CD4-positive, alpha-beta T cell treated with Interleukin-17A for 4 hours (primary cell): ENCODE measurements at regions not wholly inside any gene's neighbourhood (a gene's known extent, or its start where the extent isn't known, plus 50 kb on each side); places are given as distances from the start of the nearest gene placed in this dataset.
"Not testable (repeated sequence)": the region's sequence is repeated elsewhere in the genome, so short reads cannot be mapped to it uniquely, and the experiment has no call there.

ENCODE experiments used
- DNase-seq: peaks from one replicate; pipeline ENCODE4 v3.0.0-alpha.2; 2020; ENCODE audit warnings: mixed read lengths

GRCh38 chr2:180694445-180695421, 285.7 kb upstream of the UBE2E3 start:
- no peak for DNase-seq

GRCh38 chr2:180692322-180692721, 288.1 kb upstream of the UBE2E3 start:
- DNase-seq, result no peak

GRCh38 chr2:180691855-180692223, 288.6 kb upstream of the UBE2E3 start:
- DNase-seq, result not testable (repeated sequence)

GRCh38 chr2:180691186-180691854, 289.1 kb upstream of the UBE2E3 start:
- DNase-seq, result not testable (repeated sequence)

- no peak for DNase-seq
These were observed 289.8 kb upstream of the UBE2E3 start for GRCh38 chr2:180690611-180691010.

GRCh38 chr2:180682871-180683270, 297.5 kb upstream of the UBE2E3 start:
- no peak for DNase-seq

GRCh38 chr2:180679693-180680092, 300.7 kb upstream of the UBE2E3 start:
- no peak for DNase-seq

- no peak for DNase-seq
These were observed 301.8 kb upstream of the UBE2E3 start for GRCh38 chr2:180678625-180678972.

DNA sequence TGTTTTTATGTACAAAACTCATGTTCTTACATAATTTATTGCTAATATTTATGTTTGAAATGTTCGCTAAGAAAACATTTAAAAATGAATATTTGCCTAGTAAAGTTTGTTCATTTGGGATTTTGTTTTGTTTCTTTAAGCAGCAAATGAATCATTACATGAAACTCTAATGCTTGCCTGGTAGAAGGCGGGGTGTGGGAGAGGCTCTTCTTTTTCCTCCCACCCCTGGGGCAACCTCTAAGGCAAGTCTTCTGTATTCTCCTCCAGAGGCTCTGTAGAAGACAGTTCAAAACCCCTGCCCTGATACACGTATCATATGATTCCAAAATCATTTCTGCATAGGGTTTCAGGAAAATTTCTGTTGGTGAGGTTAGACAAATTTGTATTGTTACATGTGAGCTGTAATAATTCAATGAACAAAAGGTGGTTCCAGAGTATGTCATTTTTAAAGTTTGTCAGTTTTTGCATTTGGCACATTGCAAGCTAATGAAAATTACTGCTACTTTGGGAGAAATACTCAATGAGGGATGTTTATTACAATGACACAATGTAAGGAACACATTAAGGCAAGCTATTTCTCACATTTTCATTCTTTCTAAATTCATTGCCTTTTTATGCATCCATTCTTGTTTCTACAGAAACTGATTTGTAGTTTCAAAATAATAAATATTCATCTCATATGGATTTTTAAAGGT, 302.3 kb upstream of the UBE2E3 start:
- no peak for DNase-seq

GRCh38 chr2:180677200-180677599, 303.2 kb upstream of the UBE2E3 start:
- DNase-seq, result no peak

DNA sequence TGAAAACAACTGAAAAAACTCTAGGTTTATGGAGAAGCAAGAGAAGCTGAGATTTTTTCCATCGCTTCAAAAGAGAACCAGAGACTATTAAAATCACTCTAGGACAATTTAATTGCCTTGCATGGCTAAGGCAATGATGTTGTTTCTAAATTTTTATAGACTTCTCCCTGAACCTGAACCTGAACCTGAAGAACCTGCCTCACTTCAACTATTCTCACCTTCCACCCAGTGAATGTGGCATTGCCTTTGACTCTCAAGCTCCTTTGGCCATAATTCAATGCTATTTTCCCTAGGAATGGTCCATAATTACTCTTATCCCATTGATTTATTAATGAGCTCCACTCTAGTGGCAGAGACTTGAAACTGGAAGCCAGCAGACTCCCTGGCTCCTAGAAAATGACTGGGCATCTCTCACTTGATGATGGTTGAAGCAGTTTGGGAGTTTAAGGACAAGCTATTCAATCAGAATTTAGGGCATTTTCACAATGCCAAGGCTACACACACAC, 303.8 kb upstream of the UBE2E3 start:
- DNase-seq, result no peak

GRCh38 chr2:180675170-180675569, 305.2 kb upstream of the UBE2E3 start:
- DNase-seq, result no peak

- DNase-seq, result no peak
These were observed 308.0 kb upstream of the UBE2E3 start for GRCh38 chr2:180672377-180672776.

GRCh38 chr2:180670302-180671003, 310.0 kb upstream of the UBE2E3 start:
- DNase-seq, result no peak

- no peak for DNase-seq
These were observed 311.4 kb upstream of the UBE2E3 start for GRCh38 chr2:180669016-180669415.

DNA sequence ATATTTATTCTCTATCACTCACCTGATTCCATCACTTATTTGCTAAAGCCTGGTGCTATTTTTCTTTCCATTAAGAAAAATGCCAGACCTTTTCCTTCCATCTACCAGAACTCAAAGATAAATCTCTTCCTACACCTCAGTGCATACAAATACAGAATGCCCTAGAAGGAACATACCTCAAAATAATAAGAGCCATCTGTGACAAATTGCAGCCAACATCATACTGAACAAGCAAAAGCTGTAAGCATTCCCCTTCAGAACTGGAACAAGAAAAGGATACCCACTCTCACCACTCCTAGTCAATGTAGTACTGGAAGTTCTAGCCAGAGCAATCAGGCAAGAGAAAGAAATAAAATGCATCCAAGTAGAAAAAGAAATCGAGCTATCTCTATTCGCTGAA, 315.9 kb upstream of the UBE2E3 start:
- DNase-seq, result no peak

DNA sequence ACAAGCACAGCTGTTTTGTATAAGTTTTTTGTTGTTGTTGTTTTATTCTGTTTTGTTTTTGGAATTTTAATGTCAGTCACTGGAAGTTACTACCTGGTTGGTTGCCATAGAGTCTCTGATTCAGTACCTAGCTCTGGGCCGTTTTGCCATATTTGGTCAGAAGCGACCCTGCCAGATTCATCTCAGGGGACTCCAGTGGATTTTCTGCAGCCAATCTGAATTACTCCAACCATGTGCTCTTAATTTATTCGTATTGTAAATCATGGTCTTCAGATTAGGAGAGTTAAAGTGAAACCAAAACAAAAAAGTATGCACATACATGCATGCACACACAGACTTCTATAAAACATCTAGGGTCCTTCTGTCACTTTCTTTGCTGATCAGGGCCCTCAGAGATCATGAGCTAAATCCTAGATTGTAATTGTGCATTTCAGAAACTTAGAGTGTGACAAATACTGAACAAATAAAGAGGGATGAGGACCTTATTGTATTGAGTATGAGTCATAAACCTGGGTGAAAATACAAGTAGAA, 317.4 kb upstream of the UBE2E3 start:
- DNase-seq, result no peak

DNA sequence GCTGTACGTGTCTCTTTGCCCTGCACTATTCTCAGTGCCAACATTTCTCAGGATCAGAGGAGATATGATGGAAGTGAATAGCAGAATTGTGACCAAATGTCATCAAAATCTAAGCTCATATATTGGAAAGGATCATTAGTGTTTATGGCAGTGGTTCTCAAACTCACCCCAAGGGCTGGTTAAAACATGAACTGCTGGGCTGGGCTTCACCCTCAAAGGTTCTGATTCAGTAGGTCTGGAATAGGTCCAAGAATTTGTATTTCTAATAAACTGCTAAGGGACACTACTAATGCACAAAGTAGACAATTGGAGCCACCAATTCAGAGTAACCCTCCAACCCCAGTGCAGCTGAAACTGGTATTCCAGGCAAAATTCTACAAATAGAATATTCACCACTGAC, 317.9 kb upstream of the UBE2E3 start:
- DNase-seq, result no peak

DNA sequence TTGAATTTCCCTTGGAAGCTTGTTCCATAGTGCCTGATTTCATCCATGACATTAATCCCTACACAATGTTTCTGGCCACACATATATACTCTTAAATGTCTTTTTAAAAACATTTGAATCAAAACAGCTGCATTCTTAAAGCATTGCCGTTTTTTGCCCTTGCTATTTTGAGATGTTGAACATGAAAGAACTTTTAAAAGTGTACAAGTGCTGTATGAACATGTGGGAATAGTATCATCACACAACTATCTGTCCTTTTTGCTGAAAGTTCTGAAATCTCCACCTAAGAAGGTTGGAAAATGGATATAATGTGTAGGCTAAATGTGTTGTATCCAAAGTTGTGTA, 318.7 kb upstream of the UBE2E3 start:
- DNase-seq, result no peak

DNA sequence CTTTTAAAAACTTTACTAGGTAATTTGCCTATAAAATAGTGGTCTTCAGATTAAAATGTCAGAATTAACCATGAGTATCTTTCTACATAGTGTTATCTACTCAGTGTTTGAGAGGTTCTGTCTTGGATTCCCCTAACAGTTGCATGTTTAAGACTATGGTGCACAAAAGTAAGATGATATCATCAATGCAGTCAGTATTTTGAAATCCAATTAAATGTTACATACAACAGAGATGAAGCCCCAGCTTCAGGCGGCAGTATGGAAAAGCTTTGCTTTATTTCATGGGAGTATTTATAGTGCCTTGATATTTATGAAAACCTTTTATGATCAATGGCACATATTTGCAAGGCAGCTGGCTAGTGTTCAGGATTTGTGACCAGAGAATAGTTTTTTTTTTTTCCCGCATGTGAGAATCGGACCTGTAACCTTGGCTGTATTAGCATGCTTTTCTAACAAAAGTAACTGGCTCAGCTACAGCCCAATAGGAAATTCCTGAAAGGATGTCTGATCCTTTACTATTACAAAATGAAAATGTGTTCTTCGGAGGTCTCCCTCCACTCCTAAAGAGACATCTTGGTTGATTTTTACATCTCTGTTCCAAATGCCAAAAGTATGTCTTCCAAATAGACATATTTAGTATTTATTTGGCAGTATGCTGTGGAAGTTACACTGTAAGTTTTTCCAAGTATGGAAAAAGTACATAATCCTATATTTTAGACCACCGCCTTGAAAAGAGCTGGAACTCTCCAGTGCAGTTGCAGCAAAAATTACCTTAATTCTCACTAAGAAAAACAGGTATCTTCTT, 319.3 kb upstream of the UBE2E3 start:
- no peak for DNase-seq

GRCh38 chr2:180660207-180660606, 320.2 kb upstream of the UBE2E3 start:
- no peak for DNase-seq

DNA sequence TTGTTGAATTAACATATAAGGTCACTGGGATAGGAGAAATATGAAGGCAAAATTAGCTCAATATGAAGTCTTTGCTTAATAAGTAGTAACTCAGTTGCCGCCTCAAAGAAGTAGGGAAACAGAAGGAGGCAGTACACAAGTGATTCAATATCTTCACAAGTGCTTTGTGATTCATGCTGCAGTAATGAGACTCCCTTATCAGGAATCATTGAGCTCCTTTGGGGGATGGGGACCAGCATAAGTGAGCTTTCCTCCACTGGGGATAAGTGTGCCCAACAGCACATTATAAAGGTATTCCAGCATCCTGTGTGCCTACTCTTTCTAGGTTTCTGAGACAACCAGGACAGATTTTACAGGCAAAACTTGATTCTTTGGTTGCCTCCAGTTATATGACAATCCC, 323.4 kb upstream of the UBE2E3 start:
- DNase-seq, result no peak
